HFFc6 (cell line): ENCODE measurements at regions not wholly inside any gene's neighbourhood (a gene's known extent, or its start where the extent isn't known, plus 50 kb on each side); places are given as distances from the start of the nearest gene placed in this dataset.
"Not testable (repeated sequence)": the region's sequence is repeated elsewhere in the genome, so short reads cannot be mapped to it uniquely, and the experiment has no call there.

Experiments
- DNase-seq: peaks from one replicate; pipeline ENCODE4 v3.0.0-alpha.2; 2018
- H3K27ac Mint-ChIP-seq: 2 replicates; pipeline ENCODE4 v1.8.0; 2020; ENCODE audit warnings: mild to moderate bottlenecking, mixed read lengths
- H3K27me3 Mint-ChIP-seq: 2 replicates; pipeline ENCODE4 v1.8.0; 2021; ENCODE audit warnings: mild to moderate bottlenecking, moderate library complexity, mixed read lengths; ENCODE audit not compliant: insufficient read depth
- H3K36me3 Mint-ChIP-seq: 2 replicates; pipeline ENCODE4 v1.8.0; 2021; ENCODE audit warnings: low read depth, mixed read lengths
- H3K4me1 Mint-ChIP-seq: 2 replicates; pipeline ENCODE4 v1.8.0; 2020; ENCODE audit warnings: low read depth, mixed read lengths
- H3K4me3 Mint-ChIP-seq: 2 replicates; pipeline ENCODE4 v1.8.0; 2020; ENCODE audit warnings: mild to moderate bottlenecking, moderate library complexity, mixed read lengths
- H3K9me3 Mint-ChIP-seq: 2 replicates; pipeline ENCODE4 v1.8.0; 2020; ENCODE audit warnings: mild to moderate bottlenecking, mixed read lengths
- CTCF ChIP-seq: fragments of 200-600 bp; sonication (generic); IDR thresholded peaks from 2 replicates; pipeline ENCODE4 v1.5.0; 2021; ENCODE audit warnings: antibody characterized with exemption, mild to moderate bottlenecking

GRCh38 chr14:101301011-101301410 is 260.3 kb upstream of the DIO3 start:
- H3K27ac Mint-ChIP-seq: no peak overlapping the region

GRCh38 chr14:101307162-101307561 is 254.1 kb upstream of the DIO3 start:
- H3K4me3 Mint-ChIP-seq, H3K27me3 Mint-ChIP-seq, H3K9me3 Mint-ChIP-seq, H3K4me1 Mint-ChIP-seq, DNase-seq, H3K27ac Mint-ChIP-seq, H3K36me3 Mint-ChIP-seq: not testable (repeated sequence)

More at GRCh38 chr14:101301011-101301410, 260.3 kb upstream of the DIO3 start:
- Mint-ChIP-seq H3K9me3 (peaks cover 12% of the 10 kb centered on the region), H3K4me1 (no peaks in the 10 kb centered on the region), H3K4me3 (no peak overlapping the region), H3K27me3 (peaks cover 1% of the 10 kb centered on the region), H3K36me3 (peaks cover 6% of the 10 kb centered on the region)
- no peak for TF ChIP-seq CTCF
- DNase-seq: no peak

GRCh38 chr14:101311186-101311585 is 250.1 kb upstream of the DIO3 start:
- not testable (repeated sequence) for H3K36me3 Mint-ChIP-seq

GRCh38 chr14:101313268-101313667 is 248.0 kb upstream of the DIO3 start:
- Mint-ChIP-seq H3K9me3 (peaks cover 22% of the 10 kb centered on the region), H3K27me3 (peaks cover 14% of the 10 kb centered on the region), H3K4me1 (no peaks in the 10 kb centered on the region), H3K36me3 (peaks cover 10% of the 10 kb centered on the region; the same call in 1 of the 2 replicates), H3K27ac (no peak overlapping the region), H3K4me3 (no peak overlapping the region)
- TF ChIP-seq CTCF: no peak; the same call in 1 of the 2 replicates
- no peak for DNase-seq

More at GRCh38 chr14:101311186-101311585, 250.1 kb upstream of the DIO3 start:
- not testable (repeated sequence) for DNase-seq, H3K4me1 Mint-ChIP-seq, H3K4me3 Mint-ChIP-seq, H3K27ac Mint-ChIP-seq
- peaks cover 12% of the 10 kb centered on the region for H3K27me3 Mint-ChIP-seq
- H3K9me3 Mint-ChIP-seq: peaks cover 14% of the 10 kb centered on the region

GRCh38 chr14:101315802-101316296 is 245.4 kb upstream of the DIO3 start:
- peaks cover 5% of the 10 kb centered on the region; the same call in 1 of the 2 replicates for H3K36me3 Mint-ChIP-seq
- TF ChIP-seq CTCF: no peak
- H3K27ac Mint-ChIP-seq: no peak overlapping the region
- no peak overlapping the region for H3K4me3 Mint-ChIP-seq
- H3K9me3 Mint-ChIP-seq: peaks cover 26% of the 10 kb centered on the region
- H3K27me3 Mint-ChIP-seq: peaks cover 8% of the 10 kb centered on the region
- no peak for DNase-seq
- H3K4me1 Mint-ChIP-seq: no peaks in the 10 kb centered on the region

GRCh38 chr14:101318271-101318670 is 243.0 kb upstream of the DIO3 start:
- peaks cover 5% of the 10 kb centered on the region; the same call in 1 of the 2 replicates for H3K36me3 Mint-ChIP-seq
- H3K27me3 Mint-ChIP-seq: peaks cover 7% of the 10 kb centered on the region
- DNase-seq: no peak
- H3K4me1 Mint-ChIP-seq: no peaks in the 10 kb centered on the region
- no peak for TF ChIP-seq CTCF
- H3K4me3 Mint-ChIP-seq: no peak overlapping the region
- no peak overlapping the region for H3K27ac Mint-ChIP-seq
- H3K9me3 Mint-ChIP-seq: peaks cover 34% of the 10 kb centered on the region

- peaks cover 10% of the 10 kb centered on the region; the same call in 1 of the 2 replicates for H3K36me3 Mint-ChIP-seq
- no peaks in the 10 kb centered on the region for H3K4me1 Mint-ChIP-seq
- no peak for DNase-seq
- TF ChIP-seq CTCF: no peak
- H3K4me3 Mint-ChIP-seq: no peak overlapping the region
- H3K27ac Mint-ChIP-seq: no peak overlapping the region
- peaks cover 5% of the 10 kb centered on the region for H3K27me3 Mint-ChIP-seq
- peaks cover 47% of the 10 kb centered on the region for H3K9me3 Mint-ChIP-seq
Measured at GRCh38 chr14:101320396-101320795, 240.9 kb upstream of the DIO3 start.
